ENCODE measurements at regions not wholly inside any gene's neighbourhood (a gene's known extent, or its start where the extent isn't known, plus 50 kb on each side); places are given as distances from the start of the nearest gene placed in this dataset.
A peak's percentile ranks its signal among the peaks of the same experiment; 100 is the strongest.

DNA sequence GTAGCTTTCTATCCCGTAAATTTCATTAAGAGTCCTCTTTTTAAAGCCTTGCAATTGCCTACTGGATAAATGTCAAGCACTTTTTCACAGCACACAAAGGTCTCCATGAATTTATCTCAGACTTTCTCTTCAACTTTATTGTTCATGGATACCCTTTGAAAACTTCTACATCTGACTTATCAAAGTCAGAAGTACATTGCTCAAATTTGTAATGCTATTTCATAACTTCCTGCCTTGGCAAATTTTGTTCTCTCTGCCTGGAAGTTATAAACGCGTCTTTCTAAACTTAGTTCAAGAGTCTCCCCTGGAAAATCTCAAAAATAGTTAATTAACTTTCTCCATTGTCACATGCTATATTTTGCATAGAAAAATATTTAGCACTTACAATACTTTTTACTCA, 55.9 kb upstream of the RERGL start:
- H3K36me3 ChIP-seq: no peaks in the 10 kb centered on the region
- no peak overlapping the region for H3K4me3 ChIP-seq
- TF ChIP-seq, protein P1, sequence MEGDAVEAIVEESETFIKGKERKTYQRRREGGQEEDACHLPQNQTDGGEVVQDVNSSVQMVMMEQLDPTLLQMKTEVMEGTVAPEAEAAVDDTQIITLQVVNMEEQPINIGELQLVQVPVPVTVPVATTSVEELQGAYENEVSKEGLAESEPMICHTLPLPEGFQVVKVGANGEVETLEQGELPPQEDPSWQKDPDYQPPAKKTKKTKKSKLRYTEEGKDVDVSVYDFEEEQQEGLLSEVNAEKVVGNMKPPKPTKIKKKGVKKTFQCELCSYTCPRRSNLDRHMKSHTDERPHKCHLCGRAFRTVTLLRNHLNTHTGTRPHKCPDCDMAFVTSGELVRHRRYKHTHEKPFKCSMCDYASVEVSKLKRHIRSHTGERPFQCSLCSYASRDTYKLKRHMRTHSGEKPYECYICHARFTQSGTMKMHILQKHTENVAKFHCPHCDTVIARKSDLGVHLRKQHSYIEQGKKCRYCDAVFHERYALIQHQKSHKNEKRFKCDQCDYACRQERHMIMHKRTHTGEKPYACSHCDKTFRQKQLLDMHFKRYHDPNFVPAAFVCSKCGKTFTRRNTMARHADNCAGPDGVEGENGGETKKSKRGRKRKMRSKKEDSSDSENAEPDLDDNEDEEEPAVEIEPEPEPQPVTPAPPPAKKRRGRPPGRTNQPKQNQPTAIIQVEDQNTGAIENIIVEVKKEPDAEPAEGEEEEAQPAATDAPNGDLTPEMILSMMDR (IDR thresholded peaks at IDR 0.05): no peak
- no peaks in the 10 kb centered on the region for H3K27me3 ChIP-seq
- H3K27ac ChIP-seq: peak overlapping the region in 1 of 2 donors; percentile 33
- no peaks in the 10 kb centered on the region for H3K4me1 ChIP-seq
- peak; percentile 47 for ATAC-seq
- intact Hi-C loops (cut with DNase I): no loop called here
- H3K9me3 ChIP-seq: no peaks in the 10 kb centered on the region
- peak in 1 of 4 donors; percentile 40 for DNase-seq

DNA sequence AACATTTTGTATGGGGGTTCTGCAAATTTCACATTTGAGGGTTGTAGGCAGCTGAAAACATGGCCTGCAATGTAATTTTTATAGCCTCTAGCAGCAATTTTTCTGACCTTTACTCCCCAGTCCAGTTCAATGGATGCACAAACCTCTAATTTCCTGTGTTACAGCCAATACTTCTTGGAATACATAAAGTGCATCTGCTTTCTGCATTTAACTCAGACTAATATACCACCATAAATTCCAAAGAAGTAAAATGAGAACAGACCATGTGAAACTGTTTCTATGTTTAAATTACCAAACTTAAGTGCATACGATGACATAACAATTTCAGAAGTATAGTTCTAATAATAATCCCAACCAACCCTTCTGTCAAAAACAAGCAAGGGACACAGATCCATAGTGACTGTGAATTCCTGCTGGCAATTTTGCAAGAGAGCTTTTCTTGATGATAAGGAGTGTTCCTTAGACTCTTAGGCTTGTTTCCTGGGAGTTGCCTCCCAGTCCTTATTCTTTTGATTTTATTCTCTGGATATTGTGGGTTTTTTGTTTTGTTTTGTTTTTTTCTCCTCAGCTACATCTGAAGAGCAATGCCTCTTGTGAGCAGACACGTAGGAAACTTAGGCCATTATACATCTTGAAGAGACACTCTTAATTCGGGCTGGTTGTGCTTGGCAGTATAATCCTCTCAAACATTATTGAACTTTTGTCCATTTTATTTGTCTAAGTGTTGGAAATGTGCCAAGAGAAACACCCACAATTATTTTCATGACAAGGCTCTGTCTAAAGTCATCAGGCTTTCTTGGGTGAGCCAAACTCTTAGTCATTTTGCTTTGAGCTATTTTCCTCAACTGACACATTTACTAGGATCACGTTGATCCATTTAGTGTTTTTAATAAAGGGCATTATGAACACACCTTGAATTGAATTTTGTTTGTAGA, 51.3 kb upstream of the RERGL start:
- no peak for ATAC-seq
- TF ChIP-seq, protein P1 (IDR thresholded peaks at IDR 0.05): no peak
- Histone ChIP-seq H3K9me3 (no peaks in the 10 kb centered on the region), H3K27ac (no peak overlapping the region), H3K4me3 (no peak overlapping the region), H3K36me3 (no peaks in the 10 kb centered on the region), H3K4me1 (no peaks in the 10 kb centered on the region), H3K27me3 (no peaks in the 10 kb centered on the region)
- intact Hi-C loops (cut with DNase I): no loop called here
- no peak for DNase-seq

DNA sequence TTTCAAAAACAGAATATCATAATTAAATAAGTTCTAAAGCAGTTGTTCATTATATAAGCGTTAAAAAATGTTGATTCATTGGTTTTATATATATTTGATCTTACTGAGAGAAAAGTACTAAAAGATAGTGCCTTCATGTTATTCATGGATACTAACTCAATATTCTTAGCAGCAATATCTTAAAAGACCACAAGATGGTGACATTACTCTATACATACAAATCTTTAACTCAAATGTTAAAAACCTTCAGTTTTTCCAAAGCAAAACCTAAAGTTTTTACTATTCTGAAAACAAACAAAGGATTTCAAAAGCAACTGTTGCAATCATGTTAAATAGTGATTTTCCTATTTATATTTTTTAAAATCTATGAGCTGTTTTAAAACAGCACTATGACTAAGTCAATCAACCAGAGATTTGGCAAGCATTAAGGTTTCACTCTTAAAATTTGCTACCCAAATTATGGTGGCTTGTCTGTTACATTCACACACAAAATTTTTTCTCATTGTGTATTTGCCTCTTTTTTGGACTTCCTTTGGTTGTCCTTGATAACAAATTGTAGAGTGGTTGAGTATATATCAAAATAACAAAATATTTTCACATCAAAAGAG, 50.1 kb upstream of the RERGL start:
- peak; percentile 77 for ATAC-seq
- no peaks in the 10 kb centered on the region for H3K4me1 ChIP-seq
- intact Hi-C loops (cut with DNase I): no loop called here
- peak in 1 of 4 donors; percentile 47 for DNase-seq
- no peaks in the 10 kb centered on the region for H3K9me3 ChIP-seq
- TF ChIP-seq, protein P1 (IDR thresholded peaks at IDR 0.05): peak; percentile 47 to 52
- H3K36me3 ChIP-seq: no peaks in the 10 kb centered on the region
- no peaks in the 10 kb centered on the region for H3K27me3 ChIP-seq
- no peak overlapping the region for H3K4me3 ChIP-seq
- H3K27ac ChIP-seq: no peak overlapping the region
